MM.1S (cell line): ENCODE measurements at regions not wholly inside any gene's neighbourhood (a gene's known extent, or its start where the extent isn't known, plus 50 kb on each side); places are given as distances from the start of the nearest gene placed in this dataset.

Experiments used
- DNase-seq: peaks from one replicate; pipeline ENCODE4 v3.0.0-alpha.2; 2015
- H2AFZ ChIP-seq: fragments of 300-600 bp; sonication (generic); 2 replicates; pipeline ENCODE4 v1.6.0; 2016; ENCODE audit warnings: antibody characterized with exemption, low read length
- H3F3A ChIP-seq: fragments of 300-600 bp; sonication (generic); 2 replicates; pipeline ENCODE4 v1.6.1; 2016; ENCODE audit warnings: mild to moderate bottlenecking, antibody characterized with exemption, low read length, moderate library complexity, mixed read lengths; ENCODE audit not compliant: insufficient read depth
- H3K27ac ChIP-seq: fragments of 300-600 bp; sonication (generic); 2 replicates; pipeline ENCODE4 v1.5.1; 2016; ENCODE audit warnings: mild to moderate bottlenecking, low read length
- H3K27me3 ChIP-seq: fragments of 300-600 bp; sonication (generic); replicated peaks from 2 replicates; pipeline ENCODE4 v1.6.0; 2016; ENCODE audit warnings: low read length; ENCODE audit not compliant: insufficient read depth
- H3K36me3 ChIP-seq: fragments of 300-600 bp; sonication (generic); replicated peaks from 2 replicates; pipeline ENCODE4 v1.6.1; 2016; ENCODE audit warnings: mild to moderate bottlenecking, low read length, mixed read lengths; ENCODE audit not compliant: insufficient read depth
- H3K4me1 ChIP-seq: fragments of 300-600 bp; sonication (generic); 2 replicates; pipeline ENCODE4 v1.6.1; 2016; ENCODE audit warnings: low read length, mixed read lengths
- H3K4me2 ChIP-seq: fragments of 300-600 bp; sonication (generic); 2 replicates; pipeline ENCODE4 v1.6.0; 2016; ENCODE audit warnings: low read depth, low read length
- H3K4me3 ChIP-seq: fragments of 300-600 bp; sonication (generic); 2 replicates; pipeline ENCODE4 v1.5.1; 2016; ENCODE audit warnings: low read length, mixed read lengths
- H3K79me2 ChIP-seq: fragments of 300-600 bp; sonication (generic); 2 replicates; pipeline ENCODE4 v1.6.1; 2016; ENCODE audit warnings: mixed run types, low read length, mixed read lengths
- H3K9ac ChIP-seq: fragments of 300-600 bp; sonication (generic); 2 replicates; pipeline ENCODE4 v1.6.1; 2016; ENCODE audit warnings: low read length, mixed read lengths
- H3K9me2 ChIP-seq: fragments of 300-600 bp; sonication (generic); replicated peaks from 2 replicates; pipeline ENCODE4 v1.6.1; 2016; ENCODE audit warnings: mild to moderate bottlenecking, low read length, mixed read lengths; ENCODE audit not compliant: insufficient read depth
- H3K9me3 ChIP-seq: fragments of 300-600 bp; sonication (generic); replicated peaks from 2 replicates; pipeline ENCODE4 v1.6.1; 2016; ENCODE audit warnings: mild to moderate bottlenecking, low read length, mixed read lengths; ENCODE audit not compliant: insufficient read depth
- H4K20me1 ChIP-seq: fragments of 300-600 bp; sonication (generic); 2 replicates; pipeline ENCODE4 v1.6.1; 2016; ENCODE audit warnings: mild to moderate bottlenecking, low read length, moderate library complexity, mixed read lengths; ENCODE audit not compliant: insufficient read depth
- EZH2 ChIP-seq: fragments of 300-600 bp; sonication (generic); optimal IDR thresholded peaks from 2 replicates; pipeline ENCODE3; 2017; ENCODE audit warnings: low read depth, mild to moderate bottlenecking, antibody characterized with exemption, low read length, mixed read lengths
- EZH2phosphoT487 ChIP-seq: fragments of 300-600 bp; sonication (generic); IDR thresholded peaks from 2 replicates; pipeline ENCODE4 v1.6.1; 2018; ENCODE audit warnings: antibody characterized with exemption, low read length
- TF ChIP-seq, protein P1 (sequence below): fragments of 300-600 bp; sonication (generic); IDR thresholded peaks from 2 replicates; pipeline ENCODE4 v1.5.1; 2016; ENCODE audit warnings: antibody characterized with exemption, low read length, mixed read lengths

GRCh38 chr1:34426325-34426896 is 249.7 kb downstream of the C1orf94 start:
- H3K36me3 ChIP-seq, result no peaks in the 10 kb centered on the region
- H3K4me3 ChIP-seq, result no peak overlapping the region
- no peak for DNase-seq
- H4K20me1 ChIP-seq, result no peaks in the 10 kb centered on the region
- H3K9me3 ChIP-seq, result no peaks in the 10 kb centered on the region
- no peaks in the 10 kb centered on the region for H3F3A ChIP-seq
- no peaks in the 10 kb centered on the region for H3K4me1 ChIP-seq
- H3K27ac ChIP-seq, result no peak overlapping the region
- TF ChIP-seq, protein P1, sequence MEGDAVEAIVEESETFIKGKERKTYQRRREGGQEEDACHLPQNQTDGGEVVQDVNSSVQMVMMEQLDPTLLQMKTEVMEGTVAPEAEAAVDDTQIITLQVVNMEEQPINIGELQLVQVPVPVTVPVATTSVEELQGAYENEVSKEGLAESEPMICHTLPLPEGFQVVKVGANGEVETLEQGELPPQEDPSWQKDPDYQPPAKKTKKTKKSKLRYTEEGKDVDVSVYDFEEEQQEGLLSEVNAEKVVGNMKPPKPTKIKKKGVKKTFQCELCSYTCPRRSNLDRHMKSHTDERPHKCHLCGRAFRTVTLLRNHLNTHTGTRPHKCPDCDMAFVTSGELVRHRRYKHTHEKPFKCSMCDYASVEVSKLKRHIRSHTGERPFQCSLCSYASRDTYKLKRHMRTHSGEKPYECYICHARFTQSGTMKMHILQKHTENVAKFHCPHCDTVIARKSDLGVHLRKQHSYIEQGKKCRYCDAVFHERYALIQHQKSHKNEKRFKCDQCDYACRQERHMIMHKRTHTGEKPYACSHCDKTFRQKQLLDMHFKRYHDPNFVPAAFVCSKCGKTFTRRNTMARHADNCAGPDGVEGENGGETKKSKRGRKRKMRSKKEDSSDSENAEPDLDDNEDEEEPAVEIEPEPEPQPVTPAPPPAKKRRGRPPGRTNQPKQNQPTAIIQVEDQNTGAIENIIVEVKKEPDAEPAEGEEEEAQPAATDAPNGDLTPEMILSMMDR, result no peak
- TF ChIP-seq EZH2phosphoT487 (no peak), EZH2 (no peak)
- H3K27me3 ChIP-seq, result peaks cover 29% of the 10 kb centered on the region; the same call in 1 of the 2 replicates
- no peak overlapping the region for H2AFZ ChIP-seq
- no peaks in the 10 kb centered on the region for H3K9me2 ChIP-seq
- H3K4me2 ChIP-seq, result no peak overlapping the region
- no peaks in the 10 kb centered on the region for H3K79me2 ChIP-seq
- no peak overlapping the region for H3K9ac ChIP-seq

DNA sequence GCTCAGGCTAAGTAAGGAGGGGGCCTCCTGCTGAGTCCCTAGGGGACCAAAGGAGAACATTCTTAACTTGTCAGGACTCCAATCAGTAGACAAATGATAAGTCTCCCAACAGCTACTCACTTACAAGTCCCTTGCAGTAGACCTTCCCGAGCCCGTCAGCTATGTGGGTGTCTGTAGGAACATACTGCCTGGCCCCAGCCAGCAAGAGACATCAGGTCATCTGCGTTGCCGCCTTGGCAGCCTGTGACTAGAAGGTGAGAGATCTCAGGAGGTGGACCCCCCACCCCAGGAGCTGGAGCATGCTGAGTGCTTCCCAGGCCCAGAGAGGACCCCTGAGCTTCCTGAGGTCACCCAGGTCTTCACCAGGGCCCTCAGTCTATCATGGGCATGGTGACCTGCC is 250.5 kb downstream of the C1orf94 start:
- Histone ChIP-seq H4K20me1 (no peaks in the 10 kb centered on the region), H3K4me2 (no peak overlapping the region), H3K27me3 (peaks cover 29% of the 10 kb centered on the region; the same call in 1 of the 2 replicates), H3K9me3 (no peaks in the 10 kb centered on the region), H3K9ac (no peak overlapping the region), H3K4me3 (no peak overlapping the region), H3K27ac (no peak overlapping the region), H3K79me2 (no peaks in the 10 kb centered on the region), H2AFZ (no peak overlapping the region), H3F3A (no peaks in the 10 kb centered on the region), H3K4me1 (no peaks in the 10 kb centered on the region), H3K36me3 (no peaks in the 10 kb centered on the region), H3K9me2 (no peaks in the 10 kb centered on the region)
- TF ChIP-seq, protein P1, result no peak
- TF ChIP-seq EZH2phosphoT487 (no peak), EZH2 (no peak)
- no peak for DNase-seq

DNA sequence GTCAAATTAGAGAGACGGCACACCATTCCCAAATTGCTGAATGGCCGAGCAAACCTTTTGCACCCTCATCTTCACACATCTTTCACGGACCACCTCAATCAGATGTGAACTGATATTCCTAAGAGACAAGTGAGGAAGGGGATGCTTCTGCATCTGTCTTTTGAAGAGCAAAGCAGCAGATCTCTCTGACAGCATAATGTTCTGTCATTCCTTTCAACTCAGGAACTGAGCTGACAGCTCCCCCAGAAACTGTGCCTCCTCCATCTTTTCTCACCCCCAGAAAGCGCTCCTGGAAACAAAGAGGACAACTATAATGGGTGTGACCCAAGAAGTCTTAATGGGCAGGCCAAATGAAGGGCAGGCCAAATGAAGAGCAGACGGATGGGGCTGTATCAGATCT is 256.4 kb downstream of the C1orf94 start:
- H3K9me2 ChIP-seq, result no peaks in the 10 kb centered on the region

More for the DNA sequence above, 256.4 kb downstream of the C1orf94 start:
- TF ChIP-seq EZH2phosphoT487, result no peak
- TF ChIP-seq, protein P1, result no peak
- TF ChIP-seq EZH2, result no peak
- no peak overlapping the region for H3K27ac ChIP-seq
- no peaks in the 10 kb centered on the region for H3F3A ChIP-seq
- H2AFZ ChIP-seq, result no peak overlapping the region
- peaks cover 51% of the 10 kb centered on the region for H3K27me3 ChIP-seq
- H4K20me1 ChIP-seq, result no peaks in the 10 kb centered on the region
- H3K9me3 ChIP-seq, result no peaks in the 10 kb centered on the region
- H3K4me1 ChIP-seq, result no peaks in the 10 kb centered on the region
- H3K9ac ChIP-seq, result no peak overlapping the region
- H3K4me2 ChIP-seq, result no peak overlapping the region
- no peak overlapping the region for H3K4me3 ChIP-seq
- DNase-seq, result no peak
- H3K79me2 ChIP-seq, result no peaks in the 10 kb centered on the region
- no peaks in the 10 kb centered on the region for H3K36me3 ChIP-seq
